Bronchial epithelial cell (primary cell): ENCODE measurements at regions not wholly inside any gene's neighbourhood (a gene's known extent, or its start where the extent isn't known, plus 50 kb on each side); places are given as distances from the start of the nearest gene placed in this dataset.

Experiments used
- DNase-seq: peaks from one replicate; pipeline ENCODE4 v3.0.0-alpha.2; 2010; ENCODE audit warnings: low read depth
- FAIRE-seq: peaks from 2 replicates; lab custom pipeline; 2011; peaks lifted over from hg19 to GRCh38; lab: Jason Lieb, UNC
- H3K27me3 ChIP-seq: 2 replicates; pipeline ENCODE4 v1.5.1; 2011; ENCODE audit warnings: low read length; ENCODE audit not compliant: control insufficient read depth, insufficient read depth
- H3K36me3 ChIP-seq: 2 replicates; pipeline ENCODE4 v1.5.1; 2011; ENCODE audit warnings: low read length; ENCODE audit not compliant: control insufficient read depth, insufficient read depth
- H3K4me3 ChIP-seq: 2 replicates; pipeline ENCODE4 v1.5.1; 2011; ENCODE audit warnings: mild to moderate bottlenecking, low read depth, low read length, control low read depth
- TF ChIP-seq, protein P1 (sequence below): IDR thresholded peaks from 2 replicates; pipeline ENCODE4 v1.5.1; 2011; ENCODE audit warnings: mild to moderate bottlenecking, moderate library complexity, low read length, control low read depth, inconsistent platforms; ENCODE audit not compliant: insufficient read depth, severe bottlenecking

DNA sequence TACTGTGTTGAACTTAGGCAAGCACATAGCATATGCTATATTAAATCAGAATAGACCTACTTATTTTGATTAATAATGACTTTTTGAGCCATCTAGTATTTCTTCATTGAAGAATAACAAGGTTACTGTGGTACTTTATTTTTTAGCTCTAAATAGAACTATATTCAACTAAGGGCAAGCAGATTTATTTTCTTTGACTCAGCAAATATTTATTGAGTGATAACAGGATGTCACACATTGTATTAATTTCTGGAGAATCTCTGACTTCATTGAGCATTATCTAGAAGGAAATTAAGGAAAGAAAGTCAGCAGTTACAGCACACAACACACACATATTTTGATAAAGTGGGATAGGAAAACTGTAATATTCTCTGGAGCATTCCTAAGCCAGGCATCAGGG, 407.4 kb downstream of the CD109 start:
- TF ChIP-seq, protein P1, sequence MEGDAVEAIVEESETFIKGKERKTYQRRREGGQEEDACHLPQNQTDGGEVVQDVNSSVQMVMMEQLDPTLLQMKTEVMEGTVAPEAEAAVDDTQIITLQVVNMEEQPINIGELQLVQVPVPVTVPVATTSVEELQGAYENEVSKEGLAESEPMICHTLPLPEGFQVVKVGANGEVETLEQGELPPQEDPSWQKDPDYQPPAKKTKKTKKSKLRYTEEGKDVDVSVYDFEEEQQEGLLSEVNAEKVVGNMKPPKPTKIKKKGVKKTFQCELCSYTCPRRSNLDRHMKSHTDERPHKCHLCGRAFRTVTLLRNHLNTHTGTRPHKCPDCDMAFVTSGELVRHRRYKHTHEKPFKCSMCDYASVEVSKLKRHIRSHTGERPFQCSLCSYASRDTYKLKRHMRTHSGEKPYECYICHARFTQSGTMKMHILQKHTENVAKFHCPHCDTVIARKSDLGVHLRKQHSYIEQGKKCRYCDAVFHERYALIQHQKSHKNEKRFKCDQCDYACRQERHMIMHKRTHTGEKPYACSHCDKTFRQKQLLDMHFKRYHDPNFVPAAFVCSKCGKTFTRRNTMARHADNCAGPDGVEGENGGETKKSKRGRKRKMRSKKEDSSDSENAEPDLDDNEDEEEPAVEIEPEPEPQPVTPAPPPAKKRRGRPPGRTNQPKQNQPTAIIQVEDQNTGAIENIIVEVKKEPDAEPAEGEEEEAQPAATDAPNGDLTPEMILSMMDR = no peak
- DNase-seq (no peak), FAIRE-seq (no peak)
- Histone ChIP-seq H3K4me3 (no peak overlapping the region), H3K27me3 (peaks cover 2% of the 10 kb centered on the region), H3K36me3 (no peaks in the 10 kb centered on the region)

DNA sequence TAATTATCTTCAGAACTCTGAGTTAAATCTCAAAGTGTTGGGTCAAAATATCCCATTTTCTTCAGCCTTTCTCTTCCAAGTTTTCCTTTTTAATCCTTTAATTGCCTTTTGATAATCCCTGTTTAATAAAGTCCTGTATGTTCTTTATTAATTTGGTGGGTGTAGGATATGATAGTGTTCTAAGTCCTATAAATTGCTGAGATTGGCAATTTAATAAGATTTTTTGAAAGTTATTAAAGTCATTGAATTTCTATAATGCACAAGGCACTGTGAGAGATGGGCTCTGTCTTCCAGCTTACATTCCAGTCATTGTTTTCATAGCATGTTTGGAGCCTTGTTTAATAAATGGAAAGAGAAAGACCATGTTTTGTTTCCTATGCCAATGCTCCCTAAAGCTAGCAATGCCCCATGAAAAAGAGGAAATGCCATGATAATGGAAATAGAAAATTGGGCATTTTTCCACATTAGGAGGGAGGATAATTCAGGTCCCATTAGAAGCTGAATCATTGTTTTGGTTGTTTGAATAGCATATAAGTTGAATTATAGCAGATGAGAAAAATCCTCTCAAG, 404.8 kb downstream of the CD109 start:
- peaks cover 2% of the 10 kb centered on the region for H3K27me3 ChIP-seq
- no peak for FAIRE-seq
- TF ChIP-seq, protein P1 = no peak

DNA sequence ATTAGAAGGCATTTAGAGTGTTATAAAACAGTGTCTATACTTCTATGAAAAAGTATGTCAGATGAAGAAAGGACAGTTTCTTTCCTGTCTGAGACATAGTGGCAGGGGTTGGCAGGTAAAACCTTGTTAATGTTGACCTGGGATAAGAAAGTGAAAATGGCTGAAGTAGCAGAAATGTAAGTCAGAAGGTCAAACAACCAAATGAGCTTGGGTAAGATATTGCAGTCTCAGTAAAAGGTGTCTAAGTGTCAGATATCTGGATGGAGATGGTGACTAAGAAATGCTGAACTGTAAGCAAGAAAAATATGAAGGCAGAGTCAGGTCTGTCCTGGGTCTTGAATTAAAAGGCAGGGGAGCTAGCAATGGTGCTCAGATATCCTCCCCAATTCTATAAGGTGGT, 400.3 kb downstream of the CD109 start:
- Histone ChIP-seq H3K27me3 (no peaks in the 10 kb centered on the region), H3K36me3 (no peaks in the 10 kb centered on the region), H3K4me3 (no peak overlapping the region)
- TF ChIP-seq, protein P1 = no peak
- FAIRE-seq = no peak
- no peak for DNase-seq

More for the DNA sequence above, 404.8 kb downstream of the CD109 start:
- Histone ChIP-seq H3K36me3 (no peaks in the 10 kb centered on the region), H3K4me3 (no peak overlapping the region)
- no peak for DNase-seq

DNA sequence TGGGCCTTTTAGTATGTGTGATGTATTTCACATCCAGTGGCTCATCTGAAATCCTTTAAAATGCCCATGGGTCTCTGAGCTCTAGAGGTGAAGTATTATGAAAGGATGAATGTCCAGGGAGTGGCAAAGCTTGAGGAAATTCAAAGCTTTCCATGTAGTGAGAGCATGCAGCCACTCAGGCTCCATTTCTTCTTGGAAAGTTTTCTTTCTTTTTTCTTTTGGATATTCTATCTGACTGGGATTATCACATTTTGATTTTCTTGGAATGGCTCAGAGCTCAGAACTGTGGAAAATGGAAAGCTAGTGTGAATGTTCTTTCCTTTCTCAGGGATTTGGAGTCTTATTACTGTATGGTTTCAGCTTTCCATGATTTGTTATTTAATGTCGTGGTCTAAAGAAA, 397.4 kb downstream of the CD109 start:
- FAIRE-seq = no peak
- Histone ChIP-seq H3K27me3 (no peaks in the 10 kb centered on the region), H3K4me3 (no peak overlapping the region), H3K36me3 (no peaks in the 10 kb centered on the region)
- DNase-seq = no peak
- TF ChIP-seq, protein P1 = no peak

DNA sequence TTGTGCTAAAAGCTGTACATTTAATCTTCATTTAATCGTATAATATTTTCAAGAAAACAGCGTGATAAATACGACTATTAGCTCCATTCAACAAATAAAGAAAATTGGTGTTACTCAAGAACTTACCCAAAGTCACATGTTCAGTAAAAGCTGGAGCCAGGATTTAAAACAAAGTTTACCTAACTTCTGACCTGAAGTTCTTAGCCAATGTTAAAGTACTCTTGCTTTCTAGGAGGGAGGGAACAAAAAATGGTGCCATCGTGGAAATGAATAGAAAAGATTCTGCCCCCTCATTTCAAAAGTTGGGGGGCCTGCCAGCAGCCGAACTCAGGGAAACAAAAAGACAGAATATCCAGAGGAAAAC, 395.8 kb downstream of the CD109 start:
- Histone ChIP-seq H3K36me3 (no peaks in the 10 kb centered on the region), H3K27me3 (no peaks in the 10 kb centered on the region), H3K4me3 (no peak overlapping the region)
- no peak for DNase-seq
- FAIRE-seq = no peak
- TF ChIP-seq, protein P1 = no peak

DNA sequence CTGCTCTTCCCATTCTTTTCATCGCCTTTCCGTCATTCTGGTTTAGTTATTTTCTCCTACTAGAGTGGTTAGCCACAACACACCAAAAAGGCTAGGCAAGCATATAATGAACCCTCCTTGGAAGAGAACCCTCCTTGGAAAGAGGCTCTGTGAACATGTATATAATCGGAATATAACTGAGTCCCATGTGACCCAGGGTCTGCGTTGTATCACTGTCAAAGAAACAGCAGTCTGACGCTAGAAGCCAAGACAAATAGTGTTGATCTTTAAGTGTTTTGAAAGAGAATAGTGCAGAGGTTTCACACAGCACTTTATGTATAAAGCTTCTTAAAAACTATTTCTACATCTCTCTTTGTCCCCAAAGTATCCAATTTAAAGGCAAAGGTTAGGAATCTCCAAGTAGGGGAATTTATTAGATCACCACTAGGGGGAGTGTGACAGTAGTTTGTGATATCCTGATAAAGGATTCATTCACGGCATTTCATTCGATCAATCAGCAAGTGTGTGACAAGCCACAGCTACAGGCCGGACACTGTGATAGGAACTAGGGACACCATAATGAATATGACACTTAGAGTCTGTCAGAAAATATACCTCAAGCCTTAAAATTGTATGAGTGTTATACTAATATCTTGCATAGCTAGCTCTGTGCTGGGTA, 395.3 kb downstream of the CD109 start:
- no peak for FAIRE-seq
- no peaks in the 10 kb centered on the region for H3K27me3 ChIP-seq
- TF ChIP-seq, protein P1 = peak; percentile 62
- peak; percentile 50 for DNase-seq
- no peak overlapping the region for H3K4me3 ChIP-seq
- H3K36me3 ChIP-seq = no peaks in the 10 kb centered on the region
